H9 (cell line): ENCODE measurements at regions not wholly inside any gene's neighbourhood (a gene's known extent, or its start where the extent isn't known, plus 50 kb on each side); places are given as distances from the start of the nearest gene placed in this dataset.

Experiments used
- DNase-seq: peaks from one replicate; pipeline ENCODE4 v3.0.0-alpha.2; 2017
- H2AFZ ChIP-seq: one replicate; pipeline ENCODE4 v1.6.1; 2013; ENCODE audit warnings: mild to moderate bottlenecking, low read length, control low read depth, moderate library complexity
- H2AK5ac ChIP-seq: 2 replicates; pipeline ENCODE4 v1.6.1; 2013; ENCODE audit warnings: low read length, control low read depth, mixed read lengths; ENCODE audit not compliant: insufficient read length
- H2BK120ac ChIP-seq: one replicate; pipeline ENCODE4 v1.6.1; 2013; ENCODE audit warnings: low read depth, mild to moderate bottlenecking, low read length, control low read depth, inconsistent platforms; ENCODE audit not compliant: poor library complexity, severe bottlenecking
- H2BK12ac ChIP-seq: 2 replicates; pipeline ENCODE4 v1.6.1; 2013; ENCODE audit warnings: low read length, control low read depth, mixed read lengths, low read depth; ENCODE audit not compliant: insufficient read length
- H2BK15ac ChIP-seq: 2 replicates; pipeline ENCODE4 v1.6.1; 2013; ENCODE audit warnings: low read depth, low read length, control low read depth
- H2BK20ac ChIP-seq: one replicate; pipeline ENCODE4 v1.6.1; 2013; ENCODE audit warnings: low read depth, mild to moderate bottlenecking, low read length, control low read depth, inconsistent platforms; ENCODE audit not compliant: poor library complexity, severe bottlenecking
- H2BK5ac ChIP-seq: 2 replicates; pipeline ENCODE4 v1.6.1; 2013; ENCODE audit warnings: low read length, control low read depth, mixed read lengths; ENCODE audit not compliant: insufficient read length
- H3K14ac ChIP-seq: 2 replicates; pipeline ENCODE4 v1.6.1; 2013; ENCODE audit warnings: low read length, control low read depth; ENCODE audit not compliant: insufficient read depth
- H3K18ac ChIP-seq: 2 replicates; pipeline ENCODE4 v1.6.1; 2013; ENCODE audit warnings: low read depth, mild to moderate bottlenecking, mixed read lengths, low read length, control low read depth; ENCODE audit not compliant: insufficient read length
- H3K23ac ChIP-seq: 2 replicates; pipeline ENCODE4 v1.6.1; 2013; ENCODE audit warnings: low read length, control low read depth, mixed read lengths, low read depth; ENCODE audit not compliant: insufficient read length
- H3K23me2 ChIP-seq: 2 replicates; pipeline ENCODE4 v1.6.1; 2013; ENCODE audit warnings: low read depth, mild to moderate bottlenecking, mixed read lengths, low read length, control low read depth; ENCODE audit not compliant: insufficient read length, poor library complexity, severe bottlenecking
- H3K27ac ChIP-seq: 2 replicates; pipeline ENCODE4 v1.5.1; 2013; ENCODE audit warnings: low read length, control low read depth, mixed read lengths, low read depth; ENCODE audit not compliant: insufficient read length
- H3K27me3 ChIP-seq: 2 replicates; pipeline ENCODE4 v1.6.1; 2013; ENCODE audit warnings: low read length, control low read depth, inconsistent platforms; ENCODE audit not compliant: insufficient read depth
- H3K4ac ChIP-seq: 2 replicates; pipeline ENCODE4 v1.6.1; 2013; ENCODE audit warnings: low read depth, mild to moderate bottlenecking, control low read depth, inconsistent platforms, low read length, moderate library complexity
- H3K4me1 ChIP-seq: 2 replicates; pipeline ENCODE4 v1.6.1; 2013; ENCODE audit warnings: low read length, control low read depth, inconsistent platforms; ENCODE audit not compliant: insufficient read depth
- H3K4me2 ChIP-seq: 2 replicates; pipeline ENCODE4 v1.6.1; 2013; ENCODE audit warnings: low read length, control low read depth, mixed read lengths; ENCODE audit not compliant: insufficient read length, insufficient read depth
- H3K56ac ChIP-seq: 2 replicates; pipeline ENCODE4 v1.6.1; 2013; ENCODE audit warnings: low read depth, mild to moderate bottlenecking, mixed read lengths, low read length, control low read depth; ENCODE audit not compliant: insufficient read length
- H3K79me1 ChIP-seq: 2 replicates; pipeline ENCODE4 v1.6.1; 2013; ENCODE audit warnings: low read depth, mild to moderate bottlenecking, moderate library complexity, low read length, control low read depth, inconsistent platforms; ENCODE audit not compliant: insufficient read depth, poor library complexity, severe bottlenecking
- H3K79me2 ChIP-seq: 2 replicates; pipeline ENCODE4 v1.6.1; 2013; ENCODE audit warnings: low read length, control low read depth, inconsistent platforms; ENCODE audit not compliant: insufficient read depth
- H3K9ac ChIP-seq: 2 replicates; pipeline ENCODE4 v1.6.1; 2013; ENCODE audit warnings: low read length, control low read depth, mixed read lengths; ENCODE audit not compliant: insufficient read length; ENCODE audit errors: extremely low read depth
- H3K9me3 ChIP-seq: one replicate; pipeline ENCODE4 v1.6.1; 2013; ENCODE audit warnings: low read depth, low read length, inconsistent platforms; ENCODE audit not compliant: control insufficient read depth
- H3T11ph ChIP-seq: one replicate; pipeline ENCODE4 v1.6.1; 2013; ENCODE audit warnings: mild to moderate bottlenecking, low read length, control low read depth, inconsistent platforms
- H4K20me1 ChIP-seq: one replicate; pipeline ENCODE4 v1.6.1; 2013; ENCODE audit not compliant: control insufficient read depth, insufficient read length, insufficient read depth
- H4K5ac ChIP-seq: 2 replicates; pipeline ENCODE4 v1.6.1; 2013; ENCODE audit warnings: low read depth, mild to moderate bottlenecking, mixed read lengths, low read length, control low read depth; ENCODE audit not compliant: insufficient read length
- H4K8ac ChIP-seq: replicated peaks from 2 replicates; pipeline ENCODE4 v1.6.1; 2013; ENCODE audit warnings: low read length, control low read depth, mixed read lengths, low read depth; ENCODE audit not compliant: insufficient read length
- H4K91ac ChIP-seq: 2 replicates; pipeline ENCODE4 v1.6.1; 2013; ENCODE audit warnings: low read depth, mild to moderate bottlenecking, moderate library complexity, mixed read lengths, low read length, control low read depth; ENCODE audit not compliant: insufficient read length
- H3K27ac Mint-ChIP-seq, 3 experiments: 2 replicates in 2 of 3; 3 replicates in 1 of 3; pipeline ENCODE4 v1.8.0; 2020 to 2021; ENCODE audit warnings: mixed read lengths in 3 of 3, mild to moderate bottlenecking in 1 of 3, moderate library complexity in 1 of 3
- H3K27me3 Mint-ChIP-seq: 2 replicates; pipeline ENCODE4 v1.8.0; 2021; ENCODE audit warnings: low read depth, mild to moderate bottlenecking, moderate library complexity, mixed read lengths
- H3K36me3 Mint-ChIP-seq, 3 experiments: 2 replicates in 2 of 3; 3 replicates in 1 of 3; pipeline ENCODE4 v1.8.0; 2020 to 2021; ENCODE audit warnings: low read depth in 3 of 3, mixed read lengths in 3 of 3; ENCODE audit not compliant: insufficient read depth in 1 of 3
- H3K4me1 Mint-ChIP-seq, 2 experiments: 2 replicates each; pipeline ENCODE4 v1.8.0; 2020; ENCODE audit warnings: mixed read lengths in 2 of 2
- H3K4me3 Mint-ChIP-seq, 2 experiments: 2 replicates in 1 of 2; 3 replicates in 1 of 2; pipeline ENCODE4 v1.8.0; 2020 to 2021; ENCODE audit warnings: mild to moderate bottlenecking in 2 of 2, mixed read lengths in 2 of 2, moderate library complexity in 1 of 2
- H3K9me3 Mint-ChIP-seq, 2 experiments: 2 replicates in 1 of 2; 3 replicates in 1 of 2; pipeline ENCODE4 v1.8.0; 2020; ENCODE audit warnings: mild to moderate bottlenecking in 2 of 2, mixed read lengths in 2 of 2, moderate library complexity in 1 of 2
- CTCF ChIP-seq: fragments of 200-600 bp; sonication (generic); conservative IDR thresholded peaks from 3 replicates; pipeline ENCODE4 v1.8.0; 2021; ENCODE audit warnings: antibody characterized with exemption, mild to moderate bottlenecking
- WGBS: extraction: QIAGEN DNeasy Blood & Tissue Kit; methylation state at CpG from one replicate; pipeline ENCODE4 v1.1.7; 2013; ENCODE audit warnings: missing lambda C conversion rate, low lambda C conversion rate, mixed read lengths; ENCODE audit not compliant: insufficient read length; ENCODE audit errors: extremely low coverage; 5-methylcytosine and 5-hydroxymethylcytosine counted together

GRCh38 chr6:130525408-130525807, 159.6 kb downstream of the TMEM200A start:
- no peak overlapping the region for H4K91ac ChIP-seq
- H3K4ac ChIP-seq = no peak overlapping the region
- H2BK120ac ChIP-seq = no peak overlapping the region
- H3K14ac ChIP-seq = no peak overlapping the region
- no peak overlapping the region for H2BK12ac ChIP-seq
- no peak overlapping the region for H2AK5ac ChIP-seq
- no peaks in the 10 kb centered on the region for H3K9me3 ChIP-seq
- no peak overlapping the region for H3K18ac ChIP-seq
- H3T11ph ChIP-seq = no peak overlapping the region
- Mint-ChIP-seq H3K9me3 (no peaks in the 10 kb centered on the region; a peak in 2 of 5 replicates), H3K27me3 (no peaks in the 10 kb centered on the region), H3K4me3 (no peak overlapping the region), H3K36me3 (no peaks in the 10 kb centered on the region; a peak in 1 of 7 replicates), H3K27ac (no peak overlapping the region), H3K4me1 (peaks cover 6 to 9% of the 10 kb centered on the region in 2 experiments; a peak in 3 of 4 replicates)
- no peaks in the 10 kb centered on the region for H3K4me1 ChIP-seq
- no CpG with 5 or more reads among the region's 1 CpG for WGBS
- no peak overlapping the region for H4K8ac ChIP-seq
- no peak overlapping the region for H4K5ac ChIP-seq
- H3K79me1 ChIP-seq = no peaks in the 10 kb centered on the region
- no peak for DNase-seq
- no peaks in the 10 kb centered on the region for H3K79me2 ChIP-seq
- no peaks in the 10 kb centered on the region for H3K23me2 ChIP-seq
- no peak overlapping the region for H2BK20ac ChIP-seq
- no peak overlapping the region for H3K27ac ChIP-seq
- no peak overlapping the region for H3K4me2 ChIP-seq
- H2AFZ ChIP-seq = no peak overlapping the region
- no peak overlapping the region for H2BK15ac ChIP-seq
- no peak for TF ChIP-seq CTCF
- no peaks in the 10 kb centered on the region for H3K27me3 ChIP-seq
- no peak overlapping the region for H3K56ac ChIP-seq
- H2BK5ac ChIP-seq = no peak overlapping the region
- no peak overlapping the region for H3K9ac ChIP-seq
- H4K20me1 ChIP-seq = no peaks in the 10 kb centered on the region
- H3K23ac ChIP-seq = no peak overlapping the region
